T-cell (primary cell): ENCODE measurements at regions not wholly inside any gene's neighbourhood (a gene's known extent, or its start where the extent isn't known, plus 50 kb on each side); places are given as distances from the start of the nearest gene placed in this dataset.

Experiments used
- ATAC-seq, 4 experiments: fragments of 200-7000 bp in 3 of 4; fragments of 150-1000 bp in 1 of 4; cut with Tn5 transposase; replicated peaks in 1 of 4; 1 replicate in 3 of 4; 2 replicates in 1 of 4; pipeline ENCODE4 v1.10.0; 2021; ENCODE audit warnings: moderate library complexity in 3 of 4, mild to moderate bottlenecking in 2 of 4, moderate number of reproducible peaks in 1 of 4
- CTCF ChIA-PET, 2 donors: fragments of 300-600 bp; sonication (Branson Sonifier 250); formaldehyde crosslinking; loops; one replicate each; lab custom pipeline; 2022; ENCODE audit warnings: antibody characterized with exemption in 2 of 2; lab: Charles Lee
- POLR2A ChIA-PET, 2 donors: fragments of 300-600 bp; sonication (Branson Sonifier 250); formaldehyde crosslinking; loops; one replicate each; lab custom pipeline; 2022; ENCODE audit warnings: antibody characterized with exemption in 2 of 2; lab: Charles Lee
- DNase-seq, 35 experiments: peaks; one replicate each; pipeline versions ENCODE4 v3.0.0 to v3.0.0-alpha.2; 2013 to 2023
- H3K27ac ChIP-seq: one replicate; pipeline ENCODE4 v1.5.1; 2013; ENCODE audit warnings: low read length
- H3K27me3 ChIP-seq, 2 experiments: replicated peaks in 1 of 2; 1 replicate in 1 of 2; 2 replicates in 1 of 2; pipeline versions ENCODE4 v1.6.1 to v1.7.0; 2013; ENCODE audit warnings: low read length in 1 of 2, mixed read lengths in 1 of 2; ENCODE audit not compliant: control insufficient read depth in 2 of 2, insufficient read depth in 2 of 2; ENCODE audit errors: extremely low read depth in 1 of 2
- H3K36me3 ChIP-seq, 2 donors: 1 replicate in 1 of 2; 2 replicates in 1 of 2; pipeline versions ENCODE4 v1.6.1 to v1.7.0; 2013; ENCODE audit warnings: low read length in 1 of 2; ENCODE audit not compliant: control insufficient read depth in 2 of 2, insufficient read depth in 1 of 2; ENCODE audit errors: extremely low read depth in 1 of 2
- H3K4me1 ChIP-seq, 2 experiments: 1 replicate in 1 of 2; 2 replicates in 1 of 2; pipeline versions ENCODE4 v1.6.1 to v1.7.0; 2013; ENCODE audit warnings: low read length in 2 of 2, mixed read lengths in 1 of 2; ENCODE audit not compliant: insufficient read depth in 2 of 2, control insufficient read depth in 1 of 2; ENCODE audit errors: extremely low read depth in 1 of 2
- H3K4me3 ChIP-seq, 2 donors: 1 replicate in 1 of 2; 2 replicates in 1 of 2; pipeline versions ENCODE4 v1.5.1 to v1.7.0; 2013; ENCODE audit warnings: mild to moderate bottlenecking in 2 of 2, low read length in 1 of 2, moderate library complexity in 1 of 2; ENCODE audit not compliant: control insufficient read depth in 1 of 2; ENCODE audit errors: extremely low read depth in 1 of 2
- H3K9me3 ChIP-seq: 2 replicates; pipeline ENCODE4 v1.7.0; 2013
- H3K27ac Mint-ChIP-seq, 2 donors: one replicate each; pipeline ENCODE4 v1.8.0; 2020 to 2021; ENCODE audit warnings: mild to moderate bottlenecking in 2 of 2, mixed read lengths in 2 of 2
- H3K27me3 Mint-ChIP-seq, 2 donors: one replicate each; pipeline ENCODE4 v1.8.0; 2021 to 2022; ENCODE audit warnings: mixed read lengths in 2 of 2
- H3K36me3 Mint-ChIP-seq: one replicate; pipeline ENCODE4 v1.8.0; 2021; ENCODE audit warnings: mixed read lengths
- H3K4me1 Mint-ChIP-seq, 3 donors: one replicate each; pipeline ENCODE4 v1.8.0; 2020 to 2022; ENCODE audit warnings: mixed read lengths in 3 of 3, mild to moderate bottlenecking in 1 of 3
- H3K4me3 Mint-ChIP-seq, 3 donors: one replicate each; pipeline ENCODE4 v1.8.0; 2020 to 2022; ENCODE audit warnings: mild to moderate bottlenecking in 3 of 3, mixed read lengths in 3 of 3, moderate library complexity in 3 of 3
- H3K9me3 Mint-ChIP-seq, 3 donors: one replicate each; pipeline ENCODE4 v1.8.0; 2020 to 2022; ENCODE audit warnings: mixed read lengths in 3 of 3
- WGBS: methylation state at CpG from one replicate; pipeline ENCODE4 v1.1.5; 2013; ENCODE audit warnings: missing lambda C conversion rate; ENCODE audit not compliant: insufficient coverage; 5-methylcytosine and 5-hydroxymethylcytosine counted together

- no peak overlapping the region for H3K4me3 ChIP-seq
- CTCF ChIA-PET = no interaction called here
- peaks cover 2 to 18% (median 5%) of the 10 kb centered on the region in 3 donors for H3K9me3 Mint-ChIP-seq
- no peak overlapping the region for H3K27ac Mint-ChIP-seq
- H3K27me3 ChIP-seq = no peaks in the 10 kb centered on the region
- no peaks in the 10 kb centered on the region for H3K9me3 ChIP-seq
- WGBS = no CpG with 5 or more reads among the region's 2 CpGs
- H3K27me3 Mint-ChIP-seq = no peaks in the 10 kb centered on the region
- H3K4me1 Mint-ChIP-seq = no peaks in the 10 kb centered on the region
- H3K4me3 Mint-ChIP-seq = no peak overlapping the region
- no peak overlapping the region for H3K27ac ChIP-seq
- DNase-seq (no peak), ATAC-seq (no peak)
- no peaks in the 10 kb centered on the region for H3K36me3 Mint-ChIP-seq
- H3K36me3 ChIP-seq = no peaks in the 10 kb centered on the region
- no peaks in the 10 kb centered on the region for H3K4me1 ChIP-seq
- POLR2A ChIA-PET = interaction anchor here in 1 of 2 donors (0.8 kb wide), 1 partner anchor 11 kb away, joined by 3 read pairs; no protein-coding TSS in a partner anchor
Measured at GRCh38 chr4:126475730-126476129, 1157.0 kb upstream of the INTU start.

GRCh38 chr4:126479709-126480108 lies 1153.0 kb upstream of the INTU start:
- H3K36me3 ChIP-seq = no peaks in the 10 kb centered on the region
- no peak overlapping the region for H3K4me3 ChIP-seq
- ChIA-PET CTCF (no interaction called here), POLR2A (no interaction called here)
- H3K27ac ChIP-seq = no peak overlapping the region
- H3K9me3 Mint-ChIP-seq = peaks cover 2 to 18% (median 8%) of the 10 kb centered on the region in 3 donors
- H3K4me1 ChIP-seq = no peaks in the 10 kb centered on the region
- H3K27ac Mint-ChIP-seq = no peak overlapping the region
- no peak overlapping the region for H3K4me3 Mint-ChIP-seq
- no peaks in the 10 kb centered on the region for H3K4me1 Mint-ChIP-seq
- H3K27me3 ChIP-seq = no peaks in the 10 kb centered on the region
- no peaks in the 10 kb centered on the region for H3K9me3 ChIP-seq
- no peaks in the 10 kb centered on the region for H3K27me3 Mint-ChIP-seq
- no peaks in the 10 kb centered on the region for H3K36me3 Mint-ChIP-seq
- no peak for DNase-seq
- WGBS = 93% methylated on average over 5 of the region's 7 CpGs
- ATAC-seq = no peak

GRCh38 chr4:126482311-126482710 lies 1150.4 kb upstream of the INTU start:
- no peak overlapping the region for H3K27ac Mint-ChIP-seq
- no peaks in the 10 kb centered on the region for H3K27me3 Mint-ChIP-seq
- Histone ChIP-seq H3K27me3 (no peaks in the 10 kb centered on the region), H3K4me3 (no peak overlapping the region), H3K36me3 (no peaks in the 10 kb centered on the region), H3K27ac (no peak overlapping the region), H3K4me1 (no peaks in the 10 kb centered on the region), H3K9me3 (no peaks in the 10 kb centered on the region)
- ChIA-PET CTCF (no interaction called here), POLR2A (no interaction called here)
- no peak overlapping the region for H3K4me3 Mint-ChIP-seq
- H3K4me1 Mint-ChIP-seq = no peaks in the 10 kb centered on the region
- no peaks in the 10 kb centered on the region for H3K36me3 Mint-ChIP-seq
- peaks cover 0 to 12% (median 12%) of the 10 kb centered on the region in 3 donors for H3K9me3 Mint-ChIP-seq
- ATAC-seq = no peak
- no peak for DNase-seq

GRCh38 chr4:126486377-126486776 lies 1146.4 kb upstream of the INTU start:
- DNase-seq = no peak
- H3K9me3 Mint-ChIP-seq = peaks cover 4 to 12% (median 10%) of the 10 kb centered on the region in 3 donors
- no peak for ATAC-seq
- no peak overlapping the region for H3K4me3 Mint-ChIP-seq
- no peak overlapping the region for H3K4me3 ChIP-seq
- WGBS = no CpG with 5 or more reads among the region's 1 CpG
- no peak overlapping the region for H3K27ac ChIP-seq
- H3K4me1 ChIP-seq = no peaks in the 10 kb centered on the region
- POLR2A ChIA-PET = no interaction called here
- H3K36me3 ChIP-seq = no peaks in the 10 kb centered on the region
- H3K27me3 ChIP-seq = no peaks in the 10 kb centered on the region
- CTCF ChIA-PET = no interaction called here
- H3K9me3 ChIP-seq = no peaks in the 10 kb centered on the region
- H3K27me3 Mint-ChIP-seq = no peaks in the 10 kb centered on the region
- no peaks in the 10 kb centered on the region for H3K36me3 Mint-ChIP-seq
- H3K27ac Mint-ChIP-seq = no peak overlapping the region
- no peaks in the 10 kb centered on the region for H3K4me1 Mint-ChIP-seq

GRCh38 chr4:126489826-126490463 lies 1142.8 kb upstream of the INTU start:
- H3K9me3 Mint-ChIP-seq = peaks cover 4 to 17% (median 16%) of the 10 kb centered on the region in 3 donors

GRCh38 chr4:126495163-126495752 lies 1137.5 kb upstream of the INTU start:
- no peaks in the 10 kb centered on the region for H3K27me3 Mint-ChIP-seq
- CTCF ChIA-PET = no interaction called here
- POLR2A ChIA-PET = interaction anchor here in 1 of 2 donors (0.6 kb wide), 2 partner anchors 26 to 38 kb away, joined by 3 read pairs; no protein-coding TSS in a partner anchor

More at GRCh38 chr4:126489826-126490463, 1142.8 kb upstream of the INTU start:
- H3K27me3 ChIP-seq = no peaks in the 10 kb centered on the region
- ChIA-PET POLR2A (no interaction called here), CTCF (no interaction called here)
- Mint-ChIP-seq H3K36me3 (no peaks in the 10 kb centered on the region), H3K4me1 (no peaks in the 10 kb centered on the region), H3K27ac (no peak overlapping the region), H3K27me3 (no peaks in the 10 kb centered on the region), H3K4me3 (no peak overlapping the region)
- H3K36me3 ChIP-seq = no peaks in the 10 kb centered on the region
- no peaks in the 10 kb centered on the region for H3K4me1 ChIP-seq
- H3K4me3 ChIP-seq = no peak overlapping the region
- no peaks in the 10 kb centered on the region for H3K9me3 ChIP-seq
- no peak overlapping the region for H3K27ac ChIP-seq
- DNase-seq (no peak), ATAC-seq (no peak)
- WGBS = 90% methylated on average over 26 of the region's 33 CpGs

More at GRCh38 chr4:126495163-126495752, 1137.5 kb upstream of the INTU start:
- DNase-seq = no peak
- Histone ChIP-seq H3K4me1 (no peaks in the 10 kb centered on the region), H3K4me3 (no peak overlapping the region), H3K36me3 (no peaks in the 10 kb centered on the region), H3K27ac (no peak overlapping the region), H3K27me3 (no peaks in the 10 kb centered on the region), H3K9me3 (no peaks in the 10 kb centered on the region)
- Mint-ChIP-seq H3K4me3 (no peak overlapping the region), H3K27ac (no peak overlapping the region), H3K9me3 (peaks cover 14 to 17% (median 14%) of the 10 kb centered on the region in 3 donors), H3K4me1 (no peaks in the 10 kb centered on the region), H3K36me3 (no peaks in the 10 kb centered on the region)
- WGBS = 57% methylated on average over 1 of the region's 1 CpG
- ATAC-seq = no peak
